HCT116 (cell line): ENCODE measurements at regions not wholly inside any gene's neighbourhood (a gene's known extent, or its start where the extent isn't known, plus 50 kb on each side); places are given as distances from the start of the nearest gene placed in this dataset.

Source experiments
- ATAC-seq: fragments of 200-7000 bp; cut with Tn5 transposase; 2 replicates; pipeline ENCODE4 v1.9.1; 2020; ENCODE audit warnings: mild to moderate bottlenecking, moderate library complexity
- BruUV-seq: library from RNA; stranded (reverse); fragments of 400-500 nt; replicated peaks from 2 replicates; lab custom pipeline; 2021; lab: Mats Ljungman, UMichigan
- CTCF ChIA-PET: fragments of 300-600 bp; sonication (Branson Sonifier 250); formaldehyde crosslinking; loops from one replicate; lab custom pipeline; 2021; ENCODE audit warnings: antibody characterized with exemption; lab: Charles Lee
- POLR2A ChIA-PET: fragments of 300-600, 350-600 bp; sonication (Branson Sonifier 250); formaldehyde crosslinking; loops from one replicate; lab custom pipeline; 2021; ENCODE audit warnings: antibody characterized with exemption; lab: Charles Lee
- RAD21 ChIA-PET, 2 experiments: fragments of 300-600 bp; sonication (Branson Sonifier 250); formaldehyde crosslinking; loops; one replicate each; lab custom pipeline; 2023; ENCODE audit warnings: low total read pairs in 2 of 2; ENCODE audit not compliant: uncharacterized antibody in 2 of 2, unreplicated experiment in 2 of 2, low non-redundant PET in 1 of 2; lab: Charles Lee
- DNase-seq: peaks from one replicate; pipeline ENCODE4 v3.0.0-alpha.2; 2010; ENCODE audit warnings: low read depth, low spot score
- H2AFZ ChIP-seq: fragments of 200-600 bp; shearing (Covaris generic), sonication (generic); 2 replicates; pipeline ENCODE4 v1.6.1; 2017; ENCODE audit warnings: low read depth, mixed run types, mixed read lengths, antibody characterized with exemption, low read length; ENCODE audit not compliant: poor library complexity, severe bottlenecking
- H3K27ac ChIP-seq: 2 replicates; pipeline ENCODE4 v1.5.1; 2012; ENCODE audit warnings: low read depth, low read length
- H3K27me3 ChIP-seq: fragments of 200-600 bp; sonication (generic); 2 replicates; pipeline ENCODE4 v1.6.1; 2016; ENCODE audit warnings: mixed run types, low read length, mixed read lengths; ENCODE audit not compliant: insufficient read depth
- H3K36me3 ChIP-seq, 2 experiments: fragments of 200-500 bp in 1 of 2; fragments of 200-600 bp in 1 of 2; sonication (Bioruptor generic) in 1 of 2; sonication (generic) in 1 of 2; 2 replicates each; pipeline versions ENCODE4 v1.5.1 to v1.6.1; 2014 to 2016; ENCODE audit warnings: low read length in 2 of 2, inconsistent platforms in 1 of 2, mixed read lengths in 1 of 2, mixed run types in 1 of 2; ENCODE audit not compliant: insufficient read depth in 2 of 2, control insufficient read depth in 1 of 2
- H3K4me1 ChIP-seq, 2 experiments: fragments of 200-600 bp in 1 of 2; sonication (generic) in 1 of 2; 2 replicates each; pipeline versions ENCODE4 v1.5.1 to v1.6.1; 2012 to 2017; ENCODE audit warnings: low read length in 2 of 2, inconsistent platforms in 1 of 2, mild to moderate bottlenecking in 1 of 2, mixed read lengths in 1 of 2, mixed run types in 1 of 2, moderate library complexity in 1 of 2; ENCODE audit not compliant: insufficient read depth in 2 of 2, control insufficient read depth in 1 of 2
- H3K4me2 ChIP-seq: fragments of 200-600 bp; sonication (generic); 2 replicates; pipeline ENCODE4 v1.6.1; 2017; ENCODE audit warnings: mixed run types, low read length, mixed read lengths
- H3K4me3 ChIP-seq, 2 experiments: fragments of 200-600 bp in 1 of 2; sonication (generic) in 1 of 2; replicated peaks in 1 of 2; 2 replicates each; pipeline ENCODE4 v1.5.1; 2011 to 2016; ENCODE audit warnings: low read length in 2 of 2, control low read depth in 1 of 2, low read depth in 1 of 2, mild to moderate bottlenecking in 1 of 2, mixed read lengths in 1 of 2, mixed run types in 1 of 2
- H3K79me2 ChIP-seq: fragments of 200-600 bp; sonication (generic); 2 replicates; pipeline ENCODE4 v1.6.1; 2017; ENCODE audit warnings: mild to moderate bottlenecking, mixed run types, low read length, moderate library complexity, mixed read lengths; ENCODE audit not compliant: insufficient read depth
- H3K9ac ChIP-seq: fragments of 200-600 bp; sonication (generic); 2 replicates; pipeline ENCODE4 v1.6.1; 2016; ENCODE audit warnings: low read length, mixed read lengths
- H3K9me2 ChIP-seq: fragments of 200-600 bp; sonication (generic), shearing (Covaris generic); 2 replicates; pipeline ENCODE4 v1.6.1; 2017; ENCODE audit warnings: mixed run types, mild to moderate bottlenecking, moderate library complexity; ENCODE audit not compliant: insufficient read depth
- H3K9me3 ChIP-seq, 2 experiments: fragments of 200-500 bp in 1 of 2; fragments of 200-600 bp in 1 of 2; sonication (Bioruptor generic) in 1 of 2; sonication (generic) in 1 of 2; 2 replicates each; pipeline ENCODE4 v1.6.1; 2014 to 2017; ENCODE audit warnings: low read length in 2 of 2, mixed read lengths in 2 of 2, inconsistent platforms in 1 of 2, low read depth in 1 of 2, mild to moderate bottlenecking in 1 of 2, mixed run types in 1 of 2, moderate library complexity in 1 of 2; ENCODE audit not compliant: control insufficient read depth in 1 of 2, insufficient read depth in 1 of 2
- H4K20me1 ChIP-seq: fragments of 200-600 bp; sonication (generic), shearing (Covaris generic); 2 replicates; pipeline ENCODE4 v1.6.1; 2017; ENCODE audit warnings: mixed run types, mild to moderate bottlenecking, moderate library complexity; ENCODE audit not compliant: insufficient read depth
- CEBPB ChIP-seq: IDR thresholded peaks from 2 replicates; pipeline ENCODE4 v1.6.1; 2012; ENCODE audit warnings: low read depth
- ELF1 ChIP-seq: IDR thresholded peaks from 2 replicates; pipeline ENCODE4 v1.6.1; 2012; ENCODE audit warnings: low read depth, borderline replicate concordance
- EZH2 ChIP-seq: fragments of 200-600 bp; sonication (generic); IDR thresholded peaks from 2 replicates; pipeline ENCODE4 v1.6.1; 2017; ENCODE audit warnings: antibody characterized with exemption, mixed run types
- FOSL1 ChIP-seq: IDR thresholded peaks from 2 replicates; pipeline ENCODE4 v1.6.1; 2012; ENCODE audit warnings: low read depth
- JUND ChIP-seq: IDR thresholded peaks from 2 replicates; pipeline ENCODE4 v1.6.1; 2012
- POLR2A ChIP-seq: IDR thresholded peaks from 2 replicates; pipeline ENCODE4 v1.7.0; 2011; ENCODE audit warnings: borderline replicate concordance; ENCODE audit not compliant: insufficient read depth, insufficient read length; ENCODE audit errors: extremely low read depth
- POLR2AphosphoS5 ChIP-seq: IDR thresholded peaks from 2 replicates; pipeline ENCODE4 v1.6.1; 2011; ENCODE audit warnings: mild to moderate bottlenecking, low read depth, low read length, moderate library complexity
- SIN3A ChIP-seq: IDR thresholded peaks from 2 replicates; pipeline ENCODE4 v1.6.1; 2012; ENCODE audit warnings: low read depth
- SP1 ChIP-seq: IDR thresholded peaks from 2 replicates; pipeline ENCODE4 v1.6.1; 2012; ENCODE audit warnings: low read depth
- SRF ChIP-seq: IDR thresholded peaks from 2 replicates; pipeline ENCODE4 v1.6.1; 2012; ENCODE audit warnings: low read depth
- YY1 ChIP-seq: IDR thresholded peaks from 2 replicates; pipeline ENCODE4 v1.6.1; 2011; ENCODE audit warnings: low read length, low read depth, moderate library complexity, mild to moderate bottlenecking; ENCODE audit not compliant: insufficient replicate concordance; ENCODE audit errors: extremely low read depth
- ZNF274 ChIP-seq: fragments of 200-500 bp; sonication (Bioruptor generic); IDR thresholded peaks from 2 replicates; pipeline ENCODE4 v1.6.1; 2014; ENCODE audit warnings: mild to moderate bottlenecking, low read depth, low read length, inconsistent platforms
- intact Hi-C: fragments of 100-400 bp; cut with micrococcal nuclease; formaldehyde crosslinking; loops from 2 replicates; pipeline ENCODE4 v1.10.0; 2022
- TF ChIP-seq, protein P1 (sequence below): IDR thresholded peaks from 2 replicates; pipeline ENCODE4 v1.6.1; 2011; ENCODE audit warnings: mild to moderate bottlenecking, low read length, moderate library complexity; ENCODE audit not compliant: insufficient replicate concordance; ENCODE audit errors: extremely low read depth
- TF ChIP-seq, protein P2 (sequence below): IDR thresholded peaks from 2 replicates; pipeline ENCODE4 v1.6.1; 2012
- TF ChIP-seq, protein P3 (sequence below), 3 experiments: fragments of 200-600 bp in 1 of 3; sonication (generic) in 1 of 3; IDR thresholded peaks in 2 of 3; conservative IDR thresholded peaks in 1 of 3; 2 replicates each; pipeline ENCODE4 v1.5.1; 2012 to 2017; ENCODE audit warnings: low read depth in 2 of 3, low read length in 2 of 3, antibody characterized with exemption in 1 of 3, borderline replicate concordance in 1 of 3, control low read depth in 1 of 3, mild to moderate bottlenecking in 1 of 3, mixed read lengths in 1 of 3, mixed run types in 1 of 3, moderate library complexity in 1 of 3; ENCODE audit not compliant: insufficient read depth in 1 of 3
- TF ChIP-seq, protein P4 (sequence below): IDR thresholded peaks from 2 replicates; pipeline ENCODE4 v1.6.1; 2012

DNA sequence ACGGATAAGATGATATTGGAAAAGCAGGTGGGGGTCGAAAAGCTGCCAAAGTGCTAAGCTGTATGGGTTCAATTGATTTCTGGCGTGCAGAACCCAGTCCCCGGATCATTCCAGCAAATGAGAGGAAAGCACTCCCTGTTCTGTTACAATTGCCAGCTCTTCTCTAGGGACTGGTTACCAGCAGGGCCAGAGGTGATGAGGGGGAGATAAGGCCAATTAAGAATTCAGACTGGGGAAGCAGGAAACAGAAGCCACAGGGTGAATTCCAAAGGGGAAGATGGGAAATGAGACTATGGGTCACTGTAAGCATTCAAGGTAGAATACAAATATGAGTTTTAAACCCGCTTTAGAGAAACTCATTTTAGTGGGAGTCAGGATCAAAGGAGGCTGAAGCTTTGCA, 349.4 kb upstream of the MAP3K7 start:
- no peak overlapping the region for H3K4me3 ChIP-seq
- RAD21 ChIA-PET = no interaction called here
- POLR2A ChIA-PET = no interaction called here
- no peaks in the 10 kb centered on the region for H3K79me2 ChIP-seq
- H3K4me1 ChIP-seq = no peaks in the 10 kb centered on the region
- no peaks in the 10 kb centered on the region for H3K27me3 ChIP-seq
- CTCF ChIA-PET = no interaction called here
- no peak overlapping the region for H2AFZ ChIP-seq
- H3K9me3 ChIP-seq = no peaks in the 10 kb centered on the region
- no peak overlapping the region for H3K27ac ChIP-seq
- ATAC-seq = no peak
- H3K9ac ChIP-seq = no peak overlapping the region
- no peak for DNase-seq
- H3K36me3 ChIP-seq = no peaks in the 10 kb centered on the region
- intact Hi-C loops = no loop called here
- no peak for TF ChIP-seq SIN3A
- TF ChIP-seq POLR2A = no peak
- no peak for TF ChIP-seq CEBPB
- TF ChIP-seq SRF = no peak
- TF ChIP-seq, protein P1, sequence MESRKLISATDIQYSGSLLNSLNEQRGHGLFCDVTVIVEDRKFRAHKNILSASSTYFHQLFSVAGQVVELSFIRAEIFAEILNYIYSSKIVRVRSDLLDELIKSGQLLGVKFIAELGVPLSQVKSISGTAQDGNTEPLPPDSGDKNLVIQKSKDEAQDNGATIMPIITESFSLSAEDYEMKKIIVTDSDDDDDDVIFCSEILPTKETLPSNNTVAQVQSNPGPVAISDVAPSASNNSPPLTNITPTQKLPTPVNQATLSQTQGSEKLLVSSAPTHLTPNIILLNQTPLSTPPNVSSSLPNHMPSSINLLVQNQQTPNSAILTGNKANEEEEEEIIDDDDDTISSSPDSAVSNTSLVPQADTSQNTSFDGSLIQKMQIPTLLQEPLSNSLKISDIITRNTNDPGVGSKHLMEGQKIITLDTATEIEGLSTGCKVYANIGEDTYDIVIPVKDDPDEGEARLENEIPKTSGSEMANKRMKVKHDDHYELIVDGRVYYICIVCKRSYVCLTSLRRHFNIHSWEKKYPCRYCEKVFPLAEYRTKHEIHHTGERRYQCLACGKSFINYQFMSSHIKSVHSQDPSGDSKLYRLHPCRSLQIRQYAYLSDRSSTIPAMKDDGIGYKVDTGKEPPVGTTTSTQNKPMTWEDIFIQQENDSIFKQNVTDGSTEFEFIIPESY = no peak
- TF ChIP-seq JUND = no peak
- TF ChIP-seq YY1 = no peak
- TF ChIP-seq ZNF274 = no peak
- TF ChIP-seq, protein P2, sequence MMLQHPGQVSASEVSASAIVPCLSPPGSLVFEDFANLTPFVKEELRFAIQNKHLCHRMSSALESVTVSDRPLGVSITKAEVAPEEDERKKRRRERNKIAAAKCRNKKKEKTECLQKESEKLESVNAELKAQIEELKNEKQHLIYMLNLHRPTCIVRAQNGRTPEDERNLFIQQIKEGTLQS = no peak
- no peak for TF ChIP-seq EZH2
- TF ChIP-seq POLR2AphosphoS5 = no peak
- no peak for TF ChIP-seq FOSL1
- TF ChIP-seq, protein P3, sequence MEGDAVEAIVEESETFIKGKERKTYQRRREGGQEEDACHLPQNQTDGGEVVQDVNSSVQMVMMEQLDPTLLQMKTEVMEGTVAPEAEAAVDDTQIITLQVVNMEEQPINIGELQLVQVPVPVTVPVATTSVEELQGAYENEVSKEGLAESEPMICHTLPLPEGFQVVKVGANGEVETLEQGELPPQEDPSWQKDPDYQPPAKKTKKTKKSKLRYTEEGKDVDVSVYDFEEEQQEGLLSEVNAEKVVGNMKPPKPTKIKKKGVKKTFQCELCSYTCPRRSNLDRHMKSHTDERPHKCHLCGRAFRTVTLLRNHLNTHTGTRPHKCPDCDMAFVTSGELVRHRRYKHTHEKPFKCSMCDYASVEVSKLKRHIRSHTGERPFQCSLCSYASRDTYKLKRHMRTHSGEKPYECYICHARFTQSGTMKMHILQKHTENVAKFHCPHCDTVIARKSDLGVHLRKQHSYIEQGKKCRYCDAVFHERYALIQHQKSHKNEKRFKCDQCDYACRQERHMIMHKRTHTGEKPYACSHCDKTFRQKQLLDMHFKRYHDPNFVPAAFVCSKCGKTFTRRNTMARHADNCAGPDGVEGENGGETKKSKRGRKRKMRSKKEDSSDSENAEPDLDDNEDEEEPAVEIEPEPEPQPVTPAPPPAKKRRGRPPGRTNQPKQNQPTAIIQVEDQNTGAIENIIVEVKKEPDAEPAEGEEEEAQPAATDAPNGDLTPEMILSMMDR (IDR thresholded peaks at IDR 0.05 in 2 of 3, conservative IDR thresholded peaks at IDR 0.05 in 1 of 3; ENCODE audit: borderline replicate concordance in 1 of 3, insufficient read depth in 1 of 3, low read depth in 2 of 3, low read length in 2 of 3) = no peak
- no peak for TF ChIP-seq SP1
- TF ChIP-seq, protein P4, sequence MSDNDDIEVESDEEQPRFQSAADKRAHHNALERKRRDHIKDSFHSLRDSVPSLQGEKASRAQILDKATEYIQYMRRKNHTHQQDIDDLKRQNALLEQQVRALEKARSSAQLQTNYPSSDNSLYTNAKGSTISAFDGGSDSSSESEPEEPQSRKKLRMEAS = no peak
- no peak for TF ChIP-seq ELF1
- no peaks in the 10 kb centered on the region for H3K9me2 ChIP-seq
- H3K4me2 ChIP-seq = no peak overlapping the region
- no peaks in the 10 kb centered on the region for H4K20me1 ChIP-seq
- BruUV-seq = no TSS peak
